NB4 (cell line): ENCODE measurements at regions not wholly inside any gene's neighbourhood (a gene's known extent, or its start where the extent isn't known, plus 50 kb on each side); places are given as distances from the start of the nearest gene placed in this dataset.

ENCODE experiments used
- CTCF ChIP-seq: IDR thresholded peaks from one replicate; pipeline ENCODE4 v1.5.1; 2012; ENCODE audit warnings: low read depth, low read length
- MYC ChIP-seq: IDR thresholded peaks from 2 replicates; pipeline ENCODE4 v1.6.1; 2011; ENCODE audit warnings: low read depth, low read length
- POLR2A ChIP-seq: IDR thresholded peaks from 2 replicates; pipeline ENCODE4 v1.6.1; 2011; ENCODE audit warnings: mild to moderate bottlenecking; ENCODE audit not compliant: insufficient read length; ENCODE audit errors: extremely low read depth

GRCh38 chr12:3968523-3968922 lies 95.3 kb upstream of the PARP11 start:
- TF ChIP-seq CTCF = no peak
- TF ChIP-seq MYC = no peak
- TF ChIP-seq POLR2A = no peak
